ENCODE measurements at regions not wholly inside any gene's neighbourhood (a gene's known extent, or its start where the extent isn't known, plus 50 kb on each side); places are given as distances from the start of the nearest gene placed in this dataset.

- Mint-ChIP-seq H3K4me1 (ENCODE audit: unreplicated experiment) (no peaks in the 10 kb centered on the region), H3K9me3 (ENCODE audit: unreplicated experiment) (no peaks in the 10 kb centered on the region), H3K27ac (ENCODE audit: unreplicated experiment) (no peak overlapping the region), H3K27me3 (ENCODE audit: unreplicated experiment) (peaks cover 10% of the 10 kb centered on the region), H3K4me3 (ENCODE audit: unreplicated experiment) (no peak overlapping the region), H3K36me3 (ENCODE audit: unreplicated experiment) (no peaks in the 10 kb centered on the region)
- no peak for TF ChIP-seq CTCF (IDR thresholded peaks at IDR 0.05)
- no peak for DNase-seq (ENCODE audit: extremely low spot score, unreplicated experiment)
Measured at GRCh38 chr6:165855856-165856255, 192.8 kb upstream of the PDE10A start.

- no peak for DNase-seq (ENCODE audit: extremely low spot score, unreplicated experiment)
- Mint-ChIP-seq H3K4me1 (ENCODE audit: unreplicated experiment) (no peaks in the 10 kb centered on the region), H3K27me3 (ENCODE audit: unreplicated experiment) (peaks cover 13% of the 10 kb centered on the region), H3K4me3 (ENCODE audit: unreplicated experiment) (no peak overlapping the region), H3K27ac (ENCODE audit: unreplicated experiment) (no peak overlapping the region), H3K9me3 (ENCODE audit: unreplicated experiment) (no peaks in the 10 kb centered on the region), H3K36me3 (ENCODE audit: unreplicated experiment) (no peaks in the 10 kb centered on the region)
- TF ChIP-seq CTCF (IDR thresholded peaks at IDR 0.05): no peak
Measured at GRCh38 chr6:165854863-165855593, 192.0 kb upstream of the PDE10A start.

- H3K27me3 Mint-ChIP-seq (ENCODE audit: unreplicated experiment): peaks cover 15% of the 10 kb centered on the region
- H3K9me3 Mint-ChIP-seq (ENCODE audit: unreplicated experiment): no peaks in the 10 kb centered on the region
- H3K4me3 Mint-ChIP-seq (ENCODE audit: unreplicated experiment): no peak overlapping the region
- H3K36me3 Mint-ChIP-seq (ENCODE audit: unreplicated experiment): no peaks in the 10 kb centered on the region
- no peak for TF ChIP-seq CTCF (IDR thresholded peaks at IDR 0.05)
- no peak overlapping the region for H3K27ac Mint-ChIP-seq (ENCODE audit: unreplicated experiment)
- DNase-seq (ENCODE audit: extremely low spot score, unreplicated experiment): peak; percentile 83
- H3K4me1 Mint-ChIP-seq (ENCODE audit: unreplicated experiment): no peaks in the 10 kb centered on the region
Measured at GRCh38 chr6:165854061-165854862, 191.2 kb upstream of the PDE10A start.

GRCh38 chr6:165852676-165853075 is 189.6 kb upstream of the PDE10A start:
- Mint-ChIP-seq H3K4me3 (ENCODE audit: unreplicated experiment) (no peak overlapping the region), H3K9me3 (ENCODE audit: unreplicated experiment) (no peaks in the 10 kb centered on the region), H3K36me3 (ENCODE audit: unreplicated experiment) (no peaks in the 10 kb centered on the region), H3K27me3 (ENCODE audit: unreplicated experiment) (peaks cover 15% of the 10 kb centered on the region), H3K4me1 (ENCODE audit: unreplicated experiment) (no peaks in the 10 kb centered on the region), H3K27ac (ENCODE audit: unreplicated experiment) (no peak overlapping the region)
- TF ChIP-seq CTCF (IDR thresholded peaks at IDR 0.05): no peak
- DNase-seq (ENCODE audit: extremely low spot score, unreplicated experiment): peak; percentile 49

- Mint-ChIP-seq H3K4me1 (ENCODE audit: unreplicated experiment) (no peaks in the 10 kb centered on the region), H3K27ac (ENCODE audit: unreplicated experiment) (no peak overlapping the region), H3K4me3 (ENCODE audit: unreplicated experiment) (no peak overlapping the region), H3K36me3 (ENCODE audit: unreplicated experiment) (no peaks in the 10 kb centered on the region), H3K27me3 (ENCODE audit: unreplicated experiment) (peaks cover 14% of the 10 kb centered on the region), H3K9me3 (ENCODE audit: unreplicated experiment) (no peaks in the 10 kb centered on the region)
- peak; percentile 87 for DNase-seq (ENCODE audit: extremely low spot score, unreplicated experiment)
- TF ChIP-seq CTCF (IDR thresholded peaks at IDR 0.05): peak; percentile 99
Measured at GRCh38 chr6:165850434-165851019, 187.5 kb upstream of the PDE10A start.

Data from osteocyte (in vitro differentiated cells).